ENCODE measurements at regions not wholly inside any gene's neighbourhood (a gene's known extent, or its start where the extent isn't known, plus 50 kb on each side); places are given as distances from the start of the nearest gene placed in this dataset.
"Not testable (repeated sequence)": the region's sequence is repeated elsewhere in the genome, so short reads cannot be mapped to it uniquely, and the experiment has no call there.

DNA sequence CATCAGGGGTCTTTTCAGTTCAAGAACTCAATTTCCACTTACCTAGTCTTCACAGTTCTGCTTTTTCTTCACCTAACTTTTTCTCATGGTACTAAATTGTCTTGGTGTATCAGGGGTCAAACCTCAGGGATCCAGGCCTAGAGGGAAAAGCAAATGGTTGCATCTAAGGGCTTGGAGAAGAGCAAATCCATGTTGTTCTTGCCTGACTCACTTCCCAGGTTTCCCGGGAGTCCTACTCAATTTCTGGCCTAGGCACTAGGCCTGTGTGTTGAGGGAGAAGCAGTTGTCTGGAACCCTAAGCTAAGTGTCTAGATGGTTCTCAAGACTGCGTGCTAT is 191.9 kb upstream of the STK26 start:
- no peak for DNase-seq

GRCh38 chrX:131836161-131836560 is 186.9 kb upstream of the STK26 start:
- DNase-seq, result no peak

- no peak for DNase-seq
Observed at GRCh38 chrX:131837325-131837724, 185.8 kb upstream of the STK26 start.

- no peak for DNase-seq
Observed at GRCh38 chrX:131840799-131841495, 182.2 kb upstream of the STK26 start.

- DNase-seq, result peak; percentile 70
Observed at GRCh38 chrX:131841496-131842437, 181.3 kb upstream of the STK26 start.

DNA sequence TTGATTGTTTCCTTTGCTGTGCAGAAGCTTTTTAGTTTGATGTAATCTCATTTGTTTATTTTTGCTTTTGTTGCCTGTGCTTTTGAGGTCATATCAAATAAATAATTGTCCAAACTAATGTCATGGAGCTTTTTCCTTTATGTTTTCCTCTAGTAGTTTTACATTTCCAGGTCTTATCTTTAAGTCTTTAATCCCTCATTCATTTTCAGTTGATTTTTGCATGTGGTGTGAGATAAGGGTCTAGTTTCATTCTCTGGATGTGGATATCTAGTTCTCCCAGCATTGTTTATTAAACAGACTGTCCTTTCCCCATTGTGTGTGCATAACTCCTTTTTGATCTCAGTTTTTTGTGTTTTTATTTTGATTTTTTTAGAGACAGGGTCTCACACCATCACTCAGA is 179.1 kb upstream of the STK26 start:
- DNase-seq, result no peak

DNA sequence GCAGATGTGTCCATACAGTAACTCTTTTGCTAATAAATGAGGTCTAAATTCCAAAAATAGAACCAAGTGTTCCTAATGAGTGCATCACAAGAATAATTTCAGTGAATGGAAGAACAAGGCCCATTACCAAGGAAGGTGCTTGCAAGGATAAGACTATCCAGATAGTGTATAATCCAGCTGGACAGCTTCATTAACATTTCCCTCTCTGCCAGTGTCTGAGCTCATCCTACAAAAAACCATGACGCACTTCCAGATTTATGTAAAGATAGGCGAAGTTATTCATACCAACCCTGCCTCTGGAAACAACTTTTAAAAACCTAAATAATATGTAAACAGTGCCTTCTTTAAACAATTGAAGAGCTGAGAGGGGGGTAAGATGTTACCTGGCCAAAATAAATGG is 177.9 kb upstream of the STK26 start:
- no peak for DNase-seq

DNA sequence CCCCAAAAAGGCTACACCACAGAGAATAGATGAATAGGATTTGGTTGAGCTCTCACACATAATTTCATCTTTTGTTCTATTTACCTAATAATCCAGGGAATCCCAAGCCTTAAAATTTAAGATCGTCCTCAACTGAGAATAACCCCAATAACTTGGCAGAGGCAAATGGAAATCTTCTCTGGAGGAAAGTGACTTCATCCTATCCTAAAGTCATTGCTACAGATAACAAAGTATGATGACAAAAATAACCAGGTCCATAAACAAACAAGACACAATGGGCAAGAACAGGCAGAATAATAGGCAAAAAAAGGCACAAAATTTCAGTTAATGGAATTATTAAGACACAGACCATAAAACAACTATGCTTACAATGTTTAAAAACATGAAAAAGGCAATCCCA is 177.3 kb upstream of the STK26 start:
- no peak for DNase-seq

- not testable (repeated sequence) for DNase-seq
Observed at GRCh38 chrX:131850964-131851363, 172.1 kb upstream of the STK26 start.

- DNase-seq, result no peak
Observed at GRCh38 chrX:131853440-131853839, 169.7 kb upstream of the STK26 start.

DNA sequence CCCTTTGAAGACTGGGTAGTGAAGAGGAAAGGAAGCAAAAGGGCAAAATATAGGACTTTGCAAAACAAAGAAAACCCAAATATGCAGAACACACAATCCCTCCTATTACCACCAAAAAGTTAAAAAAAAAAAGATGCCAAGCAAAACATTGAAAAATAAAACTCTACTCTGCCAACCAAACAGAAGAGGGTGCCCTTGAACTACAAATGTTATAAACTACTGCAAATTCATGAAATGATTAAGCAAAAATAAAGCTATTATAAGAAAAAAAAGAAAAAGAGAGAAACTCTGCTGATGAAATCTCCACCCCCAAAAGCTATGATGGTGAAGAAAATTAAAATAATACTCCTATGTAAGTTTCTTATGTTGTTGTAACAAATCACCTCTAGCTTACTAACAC is 168.5 kb upstream of the STK26 start:
- no peak for DNase-seq

- DNase-seq, result no peak
Observed at GRCh38 chrX:131861088-131861787, 161.9 kb upstream of the STK26 start.

GRCh38 chrX:131862321-131862720 is 160.8 kb upstream of the STK26 start:
- DNase-seq, result no peak

DNA sequence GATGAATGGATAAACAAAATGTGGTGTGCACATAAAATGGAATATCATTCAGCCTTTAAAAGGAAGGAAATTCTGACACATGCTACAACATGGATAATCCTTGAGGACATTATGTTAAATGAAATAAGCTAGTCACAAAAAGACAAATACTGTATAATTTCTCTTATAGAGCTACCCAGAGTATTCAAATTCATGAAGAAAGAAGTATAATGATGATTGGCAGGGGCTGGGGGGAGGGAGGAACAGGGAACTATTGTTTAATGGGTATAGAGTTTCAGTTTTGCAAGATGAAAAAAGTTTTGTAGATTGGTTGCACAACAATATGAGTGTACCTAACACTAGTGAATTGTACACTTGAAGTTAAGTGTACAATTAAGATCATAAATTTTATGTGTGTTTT is 153.9 kb upstream of the STK26 start:
- DNase-seq, result no peak

DNA sequence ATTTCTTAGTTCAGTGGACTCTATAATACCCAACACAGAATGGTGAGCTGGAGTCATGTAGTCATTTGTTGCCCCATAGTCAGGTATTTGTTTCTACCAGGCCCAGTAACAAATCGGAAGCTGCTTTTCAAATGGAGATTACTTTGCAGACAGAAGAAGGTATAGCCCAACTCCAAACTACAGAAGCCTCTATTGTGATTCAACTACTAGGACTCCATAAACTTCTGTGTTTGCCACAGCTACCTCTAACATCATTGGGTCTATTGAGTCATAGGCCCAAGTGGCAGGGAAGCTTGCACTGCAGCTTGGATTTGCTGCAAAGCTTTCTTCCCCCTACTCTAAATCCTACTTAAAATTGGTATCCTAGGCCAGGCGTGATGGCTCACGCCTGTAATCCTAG is 148.8 kb upstream of the STK26 start:
- no peak for DNase-seq

DNA sequence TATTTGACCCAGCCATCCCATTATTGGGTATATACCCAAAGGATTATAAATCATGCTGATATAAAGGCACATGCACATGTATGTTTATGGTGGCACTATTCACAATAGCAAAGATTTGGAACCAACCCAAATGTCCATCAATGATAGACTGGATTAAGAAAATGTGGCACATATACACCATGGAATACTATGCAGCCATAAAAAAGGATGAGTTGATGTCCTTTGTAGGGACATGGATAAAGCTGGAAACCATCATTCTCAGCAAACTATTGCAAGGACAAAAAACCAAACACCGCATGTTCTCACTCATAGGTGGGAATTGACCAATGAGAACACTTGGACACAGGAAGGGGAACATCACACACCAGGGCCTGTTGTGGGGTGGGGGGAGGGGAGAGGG is 147.3 kb upstream of the STK26 start:
- not testable (repeated sequence) for DNase-seq

DNA sequence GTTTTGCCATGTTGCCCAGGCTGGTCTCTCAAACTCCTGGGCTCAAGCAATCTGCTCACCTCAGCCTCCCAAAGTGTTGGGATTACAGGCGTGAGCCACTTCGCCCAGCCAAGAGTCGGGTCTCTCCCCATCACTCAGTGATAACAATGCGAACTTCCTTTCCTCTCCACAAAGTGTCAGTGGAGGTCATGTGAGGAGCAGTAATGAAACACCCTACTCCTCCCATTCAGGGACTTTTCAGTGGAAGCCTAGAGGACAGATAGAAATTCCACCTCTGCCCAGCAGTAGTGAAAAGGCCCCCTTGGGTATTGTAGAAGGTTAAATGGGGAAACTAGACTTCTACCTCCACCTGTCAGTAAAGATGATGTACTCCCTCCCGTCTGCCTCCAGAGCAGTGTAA is 141.9 kb upstream of the STK26 start:
- no peak for DNase-seq

DNA sequence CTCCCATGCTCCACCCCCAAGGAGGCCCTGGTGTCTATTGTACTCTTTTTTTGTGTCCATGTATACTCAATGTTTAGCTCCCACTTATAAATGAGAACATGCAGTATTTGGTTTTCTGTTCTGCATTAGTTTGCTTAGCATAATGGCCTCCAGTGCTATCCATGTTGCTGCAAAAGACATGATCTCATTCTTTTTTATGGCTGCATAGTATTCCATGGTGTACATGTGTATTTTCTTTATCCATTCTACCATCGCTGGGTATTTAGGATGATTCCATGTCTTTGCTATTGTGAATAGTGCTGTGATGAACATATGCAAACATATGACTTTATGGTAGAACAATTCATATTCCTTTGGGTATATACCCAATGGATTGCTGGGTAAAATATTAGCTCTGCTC is 138.1 kb upstream of the STK26 start:
- not testable (repeated sequence) for DNase-seq

DNA sequence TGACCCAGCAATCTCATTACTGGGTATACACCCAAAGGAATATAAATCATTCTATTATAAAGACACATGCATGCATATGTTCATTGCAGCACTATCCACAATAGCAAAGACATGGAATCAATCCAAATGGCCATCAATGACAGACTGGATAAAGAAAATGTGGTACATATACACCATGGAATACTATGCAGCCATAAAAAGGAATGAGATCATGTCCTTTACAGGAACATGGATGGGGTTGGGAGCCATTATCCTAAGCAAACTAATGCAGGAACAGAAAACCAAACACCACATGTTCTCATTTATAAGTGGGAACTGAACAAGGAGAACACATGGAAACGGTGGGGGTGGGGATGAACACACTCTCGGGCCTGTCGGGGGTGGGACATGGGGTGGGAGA is 129.2 kb upstream of the STK26 start:
- DNase-seq, result not testable (repeated sequence)

- DNase-seq, result no peak
Observed at GRCh38 chrX:131894995-131895394, 128.1 kb upstream of the STK26 start.

DNA sequence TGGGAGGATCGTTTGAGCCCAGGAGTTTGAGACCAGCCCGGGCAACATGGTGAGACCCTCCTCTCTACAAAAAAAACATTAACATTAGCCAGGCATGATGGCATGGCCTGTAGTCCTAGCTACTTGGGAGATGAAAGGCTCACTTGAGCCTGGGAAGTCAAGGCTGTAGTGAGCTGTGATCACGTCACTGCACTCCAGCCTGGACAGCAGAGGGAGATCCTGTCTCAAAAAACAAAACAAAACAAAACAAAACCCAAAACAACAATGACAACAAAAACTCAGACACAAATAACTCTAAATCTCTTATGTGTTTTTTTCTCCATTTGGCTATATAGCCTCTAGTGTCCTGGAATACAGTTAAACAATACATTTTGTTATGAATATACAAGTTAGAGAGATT is 127.3 kb upstream of the STK26 start:
- no peak for DNase-seq

- DNase-seq, result no peak
Observed at GRCh38 chrX:131901546-131901945, 121.6 kb upstream of the STK26 start.

GRCh38 chrX:131907488-131908314 is 115.4 kb upstream of the STK26 start:
- no peak for DNase-seq

Measured in islet precursor cell (in vitro differentiated cells).